Activated CD4-positive, alpha-beta memory T cell treated with anti-CD3 and anti-CD28 coated beads, Interleukin-2, amount 10 ng/mL, durations not matched to agents 7 days and 5 days (primary cell): ENCODE measurements at regions not wholly inside any gene's neighbourhood (a gene's known extent, or its start where the extent isn't known, plus 50 kb on each side); places are given as distances from the start of the nearest gene placed in this dataset.

Experiments used
- CTCF ChIA-PET: fragments of 350-600 bp; sonication (Branson Sonifier 250); formaldehyde crosslinking; loops from one replicate; lab custom pipeline; 2021; ENCODE audit warnings: antibody characterized with exemption, inconsistent platforms; lab: Charles Lee
- POLR2A ChIA-PET: fragments of 350-600 bp; sonication (Branson Sonifier 250); formaldehyde crosslinking; loops from one replicate; lab custom pipeline; 2021; ENCODE audit warnings: antibody characterized with exemption; lab: Charles Lee
- DNase-seq: peaks from one replicate; pipeline ENCODE4 v3.0.0-alpha.2; 2020
- H3K27ac Mint-ChIP-seq: one replicate; pipeline ENCODE4 v1.8.0; 2021; ENCODE audit warnings: mild to moderate bottlenecking, mixed read lengths
- H3K27me3 Mint-ChIP-seq: one replicate; pipeline ENCODE4 v1.8.0; 2021; ENCODE audit warnings: mixed read lengths
- H3K36me3 Mint-ChIP-seq: one replicate; pipeline ENCODE4 v1.8.0; 2021; ENCODE audit warnings: low read depth, mixed read lengths
- H3K4me1 Mint-ChIP-seq: one replicate; pipeline ENCODE4 v1.8.0; 2021; ENCODE audit warnings: mixed read lengths
- H3K4me3 Mint-ChIP-seq: one replicate; pipeline ENCODE4 v1.8.0; 2021; ENCODE audit warnings: mild to moderate bottlenecking, mixed read lengths
- H3K9me3 Mint-ChIP-seq: one replicate; pipeline ENCODE4 v1.8.0; 2021; ENCODE audit warnings: mixed read lengths

DNA sequence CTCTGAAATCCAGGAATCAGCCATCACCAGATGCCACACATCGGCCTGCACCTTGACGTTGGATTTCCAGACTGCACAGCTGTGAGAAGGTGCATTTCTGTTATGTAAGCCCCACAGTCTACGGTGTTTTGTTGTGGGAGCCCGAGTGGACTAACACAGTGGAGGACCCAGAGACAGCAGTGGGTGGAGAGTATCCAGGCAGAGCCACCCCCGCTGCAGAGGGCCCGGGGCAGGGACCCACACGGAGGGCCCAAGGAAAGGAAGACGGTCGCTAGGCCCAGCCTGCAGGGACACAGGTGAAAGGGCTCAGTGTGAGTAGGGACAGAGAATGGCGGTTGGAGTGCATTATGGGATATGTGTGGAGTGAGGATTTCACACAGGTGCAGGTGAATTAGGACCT is 288.3 kb upstream of the AJAP1 start:
- Mint-ChIP-seq H3K27me3 (no peaks in the 10 kb centered on the region), H3K27ac (no peak overlapping the region), H3K9me3 (peaks cover 5% of the 10 kb centered on the region), H3K4me1 (no peaks in the 10 kb centered on the region), H3K4me3 (no peak overlapping the region), H3K36me3 (no peaks in the 10 kb centered on the region)
- no peak for DNase-seq
- CTCF ChIA-PET = no interaction called here
- POLR2A ChIA-PET = no interaction called here

DNA sequence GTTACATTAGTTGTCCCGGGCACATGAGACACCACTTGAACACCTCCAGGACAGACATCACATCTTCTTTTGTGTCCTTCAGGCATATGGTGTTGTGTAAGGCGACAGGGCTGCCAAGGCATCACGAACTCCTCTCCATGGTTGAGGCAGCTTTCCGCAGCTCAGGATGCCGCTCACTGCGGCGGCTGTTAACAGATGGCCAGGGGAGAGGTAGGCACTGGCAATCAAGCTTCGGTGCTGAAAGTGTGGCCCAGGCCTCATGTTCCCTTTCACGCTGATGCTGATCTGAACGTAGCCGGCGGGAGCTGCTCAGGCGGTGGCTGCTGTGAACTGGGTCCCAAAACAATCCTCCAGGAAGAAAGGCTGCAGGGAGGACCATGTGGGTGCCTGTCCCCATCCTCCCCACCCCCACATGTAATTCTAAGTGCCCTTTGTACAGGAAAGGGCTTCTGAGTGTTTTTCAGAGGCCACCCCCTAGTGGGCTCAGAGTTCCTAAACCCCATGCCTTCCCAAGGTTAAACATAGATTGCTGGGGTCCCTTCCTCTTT is 287.1 kb upstream of the AJAP1 start:
- no peaks in the 10 kb centered on the region for H3K27me3 Mint-ChIP-seq
- H3K27ac Mint-ChIP-seq = no peak overlapping the region
- H3K36me3 Mint-ChIP-seq = no peaks in the 10 kb centered on the region
- peaks cover 5% of the 10 kb centered on the region for H3K9me3 Mint-ChIP-seq
- H3K4me3 Mint-ChIP-seq = no peak overlapping the region
- DNase-seq = no peak
- no peaks in the 10 kb centered on the region for H3K4me1 Mint-ChIP-seq
- CTCF ChIA-PET = no interaction called here
- POLR2A ChIA-PET = no interaction called here

DNA sequence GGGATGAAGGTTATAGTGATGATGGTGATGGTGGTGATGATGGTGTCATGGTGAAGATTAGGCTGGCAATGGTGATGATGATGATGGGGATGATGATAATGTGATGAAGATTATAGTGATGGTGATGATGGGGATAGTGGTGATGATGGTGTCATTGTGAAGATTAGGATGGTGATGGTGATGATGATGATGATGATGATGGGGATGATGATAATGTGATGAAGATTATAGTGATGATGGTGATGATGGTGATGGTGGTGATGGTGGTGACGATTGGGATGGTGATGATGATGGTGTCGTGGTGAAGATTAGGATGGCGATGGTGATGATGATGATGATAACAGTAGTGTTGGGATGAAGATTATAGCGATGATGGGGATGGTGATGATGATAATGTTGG is 285.1 kb upstream of the AJAP1 start:
- ChIA-PET POLR2A (no interaction called here), CTCF (no interaction called here)
- Mint-ChIP-seq H3K36me3 (no peaks in the 10 kb centered on the region), H3K27ac (no peak overlapping the region), H3K4me3 (no peak overlapping the region), H3K27me3 (no peaks in the 10 kb centered on the region), H3K9me3 (peaks cover 5% of the 10 kb centered on the region), H3K4me1 (no peaks in the 10 kb centered on the region)
- DNase-seq = no peak

DNA sequence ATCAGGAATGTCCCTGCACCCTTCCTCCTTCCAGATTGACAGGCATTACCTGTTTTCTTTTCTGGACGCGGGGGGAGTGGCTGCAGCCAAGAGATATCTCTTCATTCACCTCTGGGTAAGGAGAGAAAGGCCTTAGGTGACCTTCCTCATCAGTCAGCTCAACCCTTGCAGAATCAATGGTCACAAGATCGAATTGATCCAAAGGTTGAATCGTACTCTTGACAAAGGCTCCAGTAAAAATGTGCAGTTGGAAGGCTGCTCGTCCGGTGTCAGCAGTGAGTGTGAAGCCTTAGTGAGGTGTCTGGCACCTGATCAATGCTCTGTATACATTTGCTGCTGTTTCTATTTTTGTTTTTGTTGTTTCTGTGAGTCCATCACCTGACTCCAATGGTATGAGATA is 282.6 kb upstream of the AJAP1 start:
- no peak for DNase-seq
- ChIA-PET CTCF (no interaction called here), POLR2A (no interaction called here)
- Mint-ChIP-seq H3K27ac (no peak overlapping the region), H3K4me1 (no peaks in the 10 kb centered on the region), H3K27me3 (no peaks in the 10 kb centered on the region), H3K9me3 (peaks cover 5% of the 10 kb centered on the region), H3K36me3 (no peaks in the 10 kb centered on the region), H3K4me3 (no peak overlapping the region)

DNA sequence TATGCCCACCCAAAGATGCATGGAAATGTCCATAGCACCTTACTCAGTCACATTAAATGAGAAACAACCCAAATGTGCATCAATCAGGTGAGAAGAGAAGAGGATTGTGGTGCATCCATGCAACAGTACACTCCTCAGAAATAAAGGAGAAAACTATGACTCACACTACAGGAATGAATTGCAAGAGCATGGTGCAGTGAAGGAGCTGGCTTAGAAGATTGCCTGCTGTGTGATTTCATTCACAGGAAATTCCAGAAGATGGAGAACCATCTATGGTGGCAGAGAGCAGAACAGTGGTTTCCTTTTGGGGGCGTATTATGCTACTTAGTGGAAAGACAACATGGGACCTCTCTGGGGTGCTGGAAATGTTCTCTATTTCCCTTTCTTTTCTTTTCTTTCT is 278.6 kb upstream of the AJAP1 start:
- no peaks in the 10 kb centered on the region for H3K36me3 Mint-ChIP-seq
- no peak overlapping the region for H3K27ac Mint-ChIP-seq
- POLR2A ChIA-PET = no interaction called here
- H3K4me3 Mint-ChIP-seq = no peak overlapping the region
- H3K27me3 Mint-ChIP-seq = no peaks in the 10 kb centered on the region
- H3K4me1 Mint-ChIP-seq = peaks cover 12% of the 10 kb centered on the region
- CTCF ChIA-PET = no interaction called here
- no peak for DNase-seq
- peaks cover 5% of the 10 kb centered on the region for H3K9me3 Mint-ChIP-seq

DNA sequence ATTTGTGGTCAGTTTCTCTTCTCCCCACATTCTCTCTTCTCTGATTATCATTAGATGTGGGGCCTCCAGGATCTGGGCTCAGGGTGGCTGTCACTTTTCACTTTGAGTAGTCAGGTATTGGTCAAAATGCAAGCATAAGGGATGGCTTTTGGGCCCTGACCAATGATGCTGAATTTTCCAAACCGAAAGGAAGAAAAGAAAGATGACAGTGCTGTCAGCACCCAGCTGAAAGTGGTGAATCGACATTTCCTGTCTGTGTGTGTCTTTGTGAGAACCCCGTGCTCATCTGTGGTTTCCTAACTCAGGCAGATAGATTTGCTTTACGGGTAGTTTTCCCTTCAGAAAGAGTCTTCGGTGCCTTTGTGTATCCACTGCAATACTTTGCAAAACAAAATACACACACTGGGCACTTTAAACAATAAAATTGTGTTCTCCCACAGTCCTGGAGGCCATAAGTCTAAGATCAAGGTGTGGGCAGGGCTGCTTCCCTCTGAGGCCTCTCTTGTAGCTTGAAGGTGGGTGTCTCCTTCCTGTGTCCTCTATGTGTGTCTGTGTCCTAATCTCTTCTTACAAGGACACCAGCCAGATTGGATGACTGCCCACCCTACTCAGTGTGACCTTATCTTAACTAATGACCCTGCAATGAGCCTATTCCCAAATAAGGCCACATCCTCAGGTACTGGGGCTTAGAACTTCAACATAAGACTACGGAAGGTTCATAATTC is 274.8 kb upstream of the AJAP1 start:
- peaks cover 12% of the 10 kb centered on the region for H3K4me1 Mint-ChIP-seq
- DNase-seq = peak; percentile 20
- POLR2A ChIA-PET = no interaction called here
- peaks cover 11% of the 10 kb centered on the region for H3K9me3 Mint-ChIP-seq
- H3K36me3 Mint-ChIP-seq = no peaks in the 10 kb centered on the region
- CTCF ChIA-PET = no interaction called here
- H3K27me3 Mint-ChIP-seq = no peaks in the 10 kb centered on the region
- H3K27ac Mint-ChIP-seq = peak overlapping the region; percentile 49
- no peak overlapping the region for H3K4me3 Mint-ChIP-seq

DNA sequence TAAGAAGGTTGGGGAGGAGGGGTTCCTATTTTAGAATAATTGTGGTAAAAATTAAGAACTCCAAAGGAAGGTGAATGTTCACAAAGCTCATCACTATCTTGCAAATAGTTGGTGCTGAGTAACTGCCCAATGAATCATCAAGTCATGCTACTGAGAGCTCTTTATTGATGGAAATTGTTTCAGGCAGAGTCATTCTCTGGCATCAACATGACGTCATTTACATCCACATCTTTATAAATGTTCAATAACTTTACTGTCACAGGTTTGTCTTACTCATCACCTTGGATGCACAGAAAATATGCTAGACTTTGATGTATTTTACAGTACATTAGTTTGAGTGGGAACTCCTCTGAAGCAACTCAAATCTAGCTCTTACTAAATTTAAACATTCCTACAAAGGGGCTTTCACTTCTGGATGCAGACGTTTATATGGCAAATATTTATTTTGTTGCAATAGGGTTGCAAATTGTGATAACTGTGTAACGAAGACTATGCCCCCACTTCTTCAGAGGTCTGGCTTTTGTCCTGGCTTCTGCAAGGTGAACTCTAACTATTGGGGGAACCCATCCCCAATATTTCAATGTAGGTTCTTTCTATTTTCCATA is 273.7 kb upstream of the AJAP1 start:
- H3K9me3 Mint-ChIP-seq = peaks cover 11% of the 10 kb centered on the region
- CTCF ChIA-PET = no interaction called here

DNA sequence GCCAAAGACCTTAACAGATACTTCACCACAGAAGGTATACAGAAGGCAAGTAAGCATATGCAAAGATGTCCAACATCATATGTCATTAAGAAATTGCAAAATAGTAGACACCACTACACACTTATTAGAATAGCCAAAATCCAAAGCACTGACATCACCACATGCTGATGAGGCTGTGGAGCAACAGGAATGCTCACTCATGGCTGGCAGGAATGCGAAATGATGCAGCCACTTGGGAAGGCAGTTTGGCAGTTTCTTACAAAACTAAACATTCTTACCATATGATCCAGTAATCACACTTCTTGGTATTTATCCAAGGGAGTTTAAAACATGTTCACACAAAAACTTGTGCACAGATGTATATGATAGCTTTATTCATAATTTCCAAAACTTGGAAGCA is 261.2 kb upstream of the AJAP1 start:
- peaks cover 2% of the 10 kb centered on the region for H3K9me3 Mint-ChIP-seq
- H3K27me3 Mint-ChIP-seq = no peaks in the 10 kb centered on the region
- no peak for DNase-seq
- H3K27ac Mint-ChIP-seq = no peak overlapping the region
- CTCF ChIA-PET = no interaction called here
- POLR2A ChIA-PET = no interaction called here
- H3K4me3 Mint-ChIP-seq = no peak overlapping the region
- no peaks in the 10 kb centered on the region for H3K4me1 Mint-ChIP-seq
- H3K36me3 Mint-ChIP-seq = no peaks in the 10 kb centered on the region

More for the DNA sequence above, 273.7 kb upstream of the AJAP1 start:
- no peaks in the 10 kb centered on the region for H3K27me3 Mint-ChIP-seq
- H3K27ac Mint-ChIP-seq = no peak overlapping the region
- POLR2A ChIA-PET = no interaction called here
- no peaks in the 10 kb centered on the region for H3K36me3 Mint-ChIP-seq
- peaks cover 12% of the 10 kb centered on the region for H3K4me1 Mint-ChIP-seq
- no peak for DNase-seq
- H3K4me3 Mint-ChIP-seq = no peak overlapping the region

DNA sequence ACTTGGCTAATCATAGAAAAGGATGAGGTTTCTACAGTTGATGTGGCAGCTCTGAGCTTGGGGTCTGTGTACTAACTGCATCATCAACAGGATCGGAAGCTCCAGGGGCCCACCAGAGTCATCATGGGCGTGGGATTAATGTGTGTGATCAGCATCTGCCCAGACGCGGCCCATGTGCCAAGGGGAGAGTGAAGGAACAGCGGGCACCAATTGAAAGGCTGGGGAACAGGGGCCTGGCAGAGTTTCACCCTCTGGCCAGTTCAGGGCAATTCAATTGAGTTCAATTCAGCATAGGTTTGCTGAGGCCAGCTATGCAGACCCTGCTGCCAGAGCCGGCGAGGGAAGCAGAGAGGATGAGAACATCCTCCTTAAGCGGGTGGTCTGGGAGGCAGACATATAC is 260.0 kb upstream of the AJAP1 start:
- ChIA-PET CTCF (no interaction called here), POLR2A (no interaction called here)
- Mint-ChIP-seq H3K4me3 (no peak overlapping the region), H3K27ac (no peak overlapping the region), H3K36me3 (no peaks in the 10 kb centered on the region), H3K4me1 (no peaks in the 10 kb centered on the region), H3K9me3 (peaks cover 2% of the 10 kb centered on the region), H3K27me3 (no peaks in the 10 kb centered on the region)
- DNase-seq = no peak

DNA sequence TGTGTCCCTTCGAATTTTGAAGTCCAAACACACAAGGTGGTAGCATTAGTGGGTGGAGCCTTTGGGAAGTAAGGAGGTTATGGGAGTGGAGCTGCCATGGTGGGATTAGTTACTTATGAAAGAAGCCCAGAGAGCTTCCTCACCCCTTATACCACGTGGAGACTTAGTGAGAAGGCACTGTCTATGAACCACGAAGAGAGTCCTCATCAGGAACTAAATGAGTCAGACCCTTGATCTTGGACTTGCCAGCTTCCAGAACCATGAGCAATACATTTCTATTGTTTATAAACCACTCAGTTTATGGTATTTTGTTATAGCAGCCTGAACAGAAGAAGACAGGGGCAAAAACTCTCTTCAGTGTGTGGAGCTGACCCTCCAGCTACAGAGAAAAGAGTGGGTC is 259.3 kb upstream of the AJAP1 start:
- no peak overlapping the region for H3K27ac Mint-ChIP-seq
- no peak for DNase-seq
- ChIA-PET CTCF (no interaction called here), POLR2A (no interaction called here)
- H3K27me3 Mint-ChIP-seq = no peaks in the 10 kb centered on the region
- H3K36me3 Mint-ChIP-seq = no peaks in the 10 kb centered on the region
- no peak overlapping the region for H3K4me3 Mint-ChIP-seq
- peaks cover 2% of the 10 kb centered on the region for H3K9me3 Mint-ChIP-seq
- H3K4me1 Mint-ChIP-seq = no peaks in the 10 kb centered on the region

DNA sequence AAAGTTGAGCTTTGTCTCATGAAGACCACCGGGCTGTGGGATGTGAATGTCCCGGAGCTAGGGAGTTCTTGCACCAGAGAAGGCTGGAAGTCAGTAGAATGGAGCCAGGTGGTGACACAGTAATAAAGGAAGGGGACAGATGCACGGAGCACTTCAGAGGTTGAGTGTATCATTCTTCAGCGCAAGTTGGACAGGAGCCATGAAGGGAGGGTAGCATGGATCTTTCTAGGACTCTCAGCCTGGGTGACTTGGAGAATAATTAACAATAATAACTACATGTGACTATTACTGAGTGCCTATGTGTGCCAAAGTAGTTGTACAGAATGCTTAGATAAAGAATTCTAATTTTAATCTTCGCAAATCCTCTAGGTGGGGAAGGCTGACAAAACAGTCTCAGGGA is 258.7 kb upstream of the AJAP1 start:
- peaks cover 2% of the 10 kb centered on the region for H3K9me3 Mint-ChIP-seq
- H3K27me3 Mint-ChIP-seq = no peaks in the 10 kb centered on the region
- no peak for DNase-seq
- H3K4me1 Mint-ChIP-seq = no peaks in the 10 kb centered on the region
- no peaks in the 10 kb centered on the region for H3K36me3 Mint-ChIP-seq
- no peak overlapping the region for H3K4me3 Mint-ChIP-seq
- ChIA-PET POLR2A (no interaction called here), CTCF (no interaction called here)
- H3K27ac Mint-ChIP-seq = no peak overlapping the region

DNA sequence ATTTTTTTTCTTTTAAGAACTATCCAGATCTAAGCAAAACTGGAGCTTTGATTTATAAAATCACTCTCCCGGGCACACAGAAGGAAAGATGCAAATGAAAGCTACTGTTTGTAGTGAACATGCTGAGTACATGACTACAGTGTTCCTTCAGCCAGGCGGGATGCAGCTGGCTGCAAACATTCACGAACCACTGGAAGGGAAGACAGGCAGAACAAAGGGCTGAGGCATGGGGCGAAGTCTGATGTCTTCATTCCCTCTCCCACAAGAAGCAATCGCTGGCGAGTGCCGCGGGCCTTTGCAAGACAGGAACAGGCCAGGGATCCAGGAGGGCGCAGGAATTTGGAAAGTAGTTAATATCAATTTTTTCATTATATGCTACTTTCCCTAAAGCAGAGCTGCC is 257.9 kb upstream of the AJAP1 start:
- POLR2A ChIA-PET = no interaction called here
- no peak for DNase-seq
- H3K36me3 Mint-ChIP-seq = no peaks in the 10 kb centered on the region
- no peak overlapping the region for H3K27ac Mint-ChIP-seq
- no peaks in the 10 kb centered on the region for H3K4me1 Mint-ChIP-seq
- H3K27me3 Mint-ChIP-seq = no peaks in the 10 kb centered on the region
- peaks cover 2% of the 10 kb centered on the region for H3K9me3 Mint-ChIP-seq
- CTCF ChIA-PET = no interaction called here
- no peak overlapping the region for H3K4me3 Mint-ChIP-seq

DNA sequence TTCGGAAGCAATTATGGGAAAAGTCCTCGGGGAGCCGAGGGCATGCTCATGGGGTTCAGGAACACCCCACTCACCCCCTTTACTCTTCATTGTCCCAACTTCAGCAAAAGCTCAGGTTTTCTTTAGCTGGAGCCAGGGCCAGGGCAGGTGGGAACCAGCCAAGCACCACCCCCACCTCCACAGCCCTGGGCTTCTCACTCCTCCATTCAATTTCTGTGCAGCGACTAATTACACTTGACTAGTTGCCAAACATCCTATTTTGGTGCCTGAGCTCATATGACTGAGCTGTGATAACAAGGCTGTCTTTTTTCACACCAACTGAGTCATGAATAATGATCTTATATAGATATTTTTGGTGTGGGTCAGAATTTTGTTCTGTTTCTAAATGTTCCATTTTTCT is 257.2 kb upstream of the AJAP1 start:
- no peaks in the 10 kb centered on the region for H3K4me1 Mint-ChIP-seq

DNA sequence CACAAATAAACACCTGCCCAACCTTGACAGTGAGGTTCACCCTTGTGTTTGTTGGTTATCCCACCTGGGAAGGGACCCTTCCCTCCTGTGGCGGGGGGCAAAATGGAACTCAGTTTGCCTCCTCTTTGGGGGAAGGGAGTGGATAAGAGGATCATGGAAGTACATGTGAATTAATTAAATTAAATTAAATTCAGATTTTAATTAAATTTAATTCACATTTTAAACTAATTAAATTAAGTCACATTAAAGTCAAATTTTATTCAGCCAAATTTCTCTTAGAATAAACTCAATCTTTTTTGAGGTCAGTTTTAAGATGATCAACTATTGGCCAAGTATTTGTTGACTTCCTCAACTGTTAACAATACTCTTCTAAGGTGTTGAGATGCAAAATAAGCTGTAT is 252.4 kb upstream of the AJAP1 start:
- ChIA-PET POLR2A (no interaction called here), CTCF (no interaction called here)
- Mint-ChIP-seq H3K9me3 (no peaks in the 10 kb centered on the region), H3K27ac (no peak overlapping the region), H3K27me3 (no peaks in the 10 kb centered on the region), H3K4me3 (no peak overlapping the region), H3K4me1 (no peaks in the 10 kb centered on the region), H3K36me3 (no peaks in the 10 kb centered on the region)
- no peak for DNase-seq

More for the DNA sequence above, 257.2 kb upstream of the AJAP1 start:
- H3K36me3 Mint-ChIP-seq = no peaks in the 10 kb centered on the region
- ChIA-PET CTCF (no interaction called here), POLR2A (no interaction called here)
- no peak overlapping the region for H3K27ac Mint-ChIP-seq
- DNase-seq = no peak
- H3K27me3 Mint-ChIP-seq = no peaks in the 10 kb centered on the region
- peaks cover 2% of the 10 kb centered on the region for H3K9me3 Mint-ChIP-seq
- no peak overlapping the region for H3K4me3 Mint-ChIP-seq
